Left ventricle myocardium inferior (tissue), 1 donor: ENCODE measurements at regions not wholly inside any gene's neighbourhood (a gene's known extent, or its start where the extent isn't known, plus 50 kb on each side); places are given as distances from the start of the nearest gene placed in this dataset.

Experiments
- DNase-seq: peaks from one replicate; pipeline ENCODE4 v3.0.0-alpha.2; 2020
- H3K27ac ChIP-seq: fragments of 200-600 bp; replicated peaks from 2 replicates; pipeline ENCODE4 v1.8.0; 2021
- H3K27me3 ChIP-seq: fragments of 200-600 bp; 2 replicates; pipeline ENCODE4 v1.8.0; 2021; ENCODE audit warnings: low read depth
- H3K36me3 ChIP-seq: fragments of 200-600 bp; 2 replicates; pipeline ENCODE4 v1.8.0; 2021
- H3K4me1 ChIP-seq: fragments of 200-600 bp; 2 replicates; pipeline ENCODE4 v1.8.0; 2021
- H3K4me3 ChIP-seq: fragments of 200-600 bp; 2 replicates; pipeline ENCODE4 v1.8.0; 2021; ENCODE audit warnings: mild to moderate bottlenecking, moderate library complexity
- H3K9me3 ChIP-seq: fragments of 200-600 bp; replicated peaks from 2 replicates; pipeline ENCODE4 v1.8.0; 2021
- intact Hi-C: fragments of 100-400 bp; cut with micrococcal nuclease; formaldehyde crosslinking; loops from one replicate; pipeline ENCODE4 v1.11.0; 2022
- TF ChIP-seq, protein P1 (sequence below): fragments of 200-600 bp; IDR thresholded peaks from 2 replicates; pipeline ENCODE4 v1.8.0; 2021; ENCODE audit warnings: antibody characterized with exemption, mild to moderate bottlenecking, borderline replicate concordance
- donor health status: DM: no; HTN: yes; CAD: no; lungs with severe emphysema.

DNA sequence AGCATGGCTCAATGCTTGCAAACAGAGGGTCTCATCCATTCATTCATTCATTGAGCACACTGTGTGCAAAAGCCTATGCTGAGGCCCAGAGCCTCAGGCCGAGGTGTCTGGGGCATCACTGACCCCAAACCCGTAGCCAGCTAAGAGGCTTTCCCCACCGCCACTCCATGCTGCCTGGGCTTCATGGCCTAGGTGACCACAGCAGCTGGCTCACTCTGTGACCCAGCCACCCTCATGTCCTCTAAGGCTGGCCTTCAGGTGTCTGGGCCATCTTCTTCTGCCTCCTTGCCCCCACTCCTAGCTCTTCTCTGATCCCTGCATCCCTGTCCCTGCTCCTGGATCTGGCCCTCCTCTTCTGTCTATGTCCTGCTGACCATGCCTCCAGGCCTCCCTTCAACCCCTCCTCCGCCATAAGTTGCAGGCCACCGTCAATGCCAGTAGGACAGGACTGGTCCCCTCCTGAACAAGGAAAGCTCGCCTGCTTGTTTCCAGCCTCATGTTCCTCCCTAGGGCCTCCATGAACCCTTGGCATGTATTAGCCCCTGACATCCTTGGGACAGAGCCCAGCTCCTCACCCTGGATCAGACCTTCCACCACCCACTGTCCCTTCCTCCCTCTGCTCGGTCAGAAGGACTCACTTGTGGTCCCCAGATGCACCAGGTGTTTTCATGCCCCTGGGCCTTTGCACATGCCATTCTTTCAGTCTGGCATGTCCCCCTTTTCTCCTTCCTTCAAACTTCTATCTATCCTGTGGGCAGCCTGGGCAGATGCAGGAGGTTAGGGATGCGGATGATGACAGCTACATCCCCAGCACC, 92.8 kb downstream of the MYEOV start:
- TF ChIP-seq, protein P1, sequence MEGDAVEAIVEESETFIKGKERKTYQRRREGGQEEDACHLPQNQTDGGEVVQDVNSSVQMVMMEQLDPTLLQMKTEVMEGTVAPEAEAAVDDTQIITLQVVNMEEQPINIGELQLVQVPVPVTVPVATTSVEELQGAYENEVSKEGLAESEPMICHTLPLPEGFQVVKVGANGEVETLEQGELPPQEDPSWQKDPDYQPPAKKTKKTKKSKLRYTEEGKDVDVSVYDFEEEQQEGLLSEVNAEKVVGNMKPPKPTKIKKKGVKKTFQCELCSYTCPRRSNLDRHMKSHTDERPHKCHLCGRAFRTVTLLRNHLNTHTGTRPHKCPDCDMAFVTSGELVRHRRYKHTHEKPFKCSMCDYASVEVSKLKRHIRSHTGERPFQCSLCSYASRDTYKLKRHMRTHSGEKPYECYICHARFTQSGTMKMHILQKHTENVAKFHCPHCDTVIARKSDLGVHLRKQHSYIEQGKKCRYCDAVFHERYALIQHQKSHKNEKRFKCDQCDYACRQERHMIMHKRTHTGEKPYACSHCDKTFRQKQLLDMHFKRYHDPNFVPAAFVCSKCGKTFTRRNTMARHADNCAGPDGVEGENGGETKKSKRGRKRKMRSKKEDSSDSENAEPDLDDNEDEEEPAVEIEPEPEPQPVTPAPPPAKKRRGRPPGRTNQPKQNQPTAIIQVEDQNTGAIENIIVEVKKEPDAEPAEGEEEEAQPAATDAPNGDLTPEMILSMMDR = no peak
- Histone ChIP-seq H3K27ac (no peak overlapping the region), H3K4me1 (peaks cover 2% of the 10 kb centered on the region), H3K9me3 (peaks cover 26% of the 10 kb centered on the region), H3K36me3 (no peaks in the 10 kb centered on the region), H3K4me3 (no peak overlapping the region), H3K27me3 (no peaks in the 10 kb centered on the region)
- DNase-seq = no peak
- intact Hi-C loops = no loop called here

DNA sequence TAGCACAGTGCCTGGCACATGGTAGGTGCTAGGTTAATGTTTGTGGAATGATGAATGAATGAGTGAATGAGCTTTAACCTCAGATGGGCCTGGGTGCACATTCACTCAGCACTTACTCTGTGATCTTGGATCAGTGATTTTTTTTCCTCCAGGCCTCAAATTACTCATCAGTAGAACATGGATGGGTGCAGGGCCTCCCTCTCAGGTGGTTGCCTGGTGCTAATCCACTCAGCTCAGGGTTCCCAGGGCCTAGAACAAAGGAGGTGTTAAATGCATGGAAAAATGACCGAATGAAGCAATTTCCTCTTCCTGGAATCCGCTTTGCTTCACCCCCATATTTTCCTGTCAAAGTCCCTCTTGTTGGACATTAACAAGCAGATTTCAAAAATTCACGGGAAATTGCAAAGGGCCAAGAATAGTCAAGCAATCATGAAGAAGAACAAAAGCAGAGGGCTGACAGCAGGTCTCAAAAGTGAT, 93.5 kb downstream of the MYEOV start:
- no peak for DNase-seq
- peaks cover 26% of the 10 kb centered on the region for H3K9me3 ChIP-seq
- H3K4me3 ChIP-seq = no peak overlapping the region
- TF ChIP-seq, protein P1 = no peak
- no peaks in the 10 kb centered on the region for H3K4me1 ChIP-seq
- intact Hi-C loops = no loop called here
- H3K27ac ChIP-seq = no peak overlapping the region
- peaks cover under 1% of the 10 kb centered on the region for H3K27me3 ChIP-seq
- H3K36me3 ChIP-seq = no peaks in the 10 kb centered on the region

DNA sequence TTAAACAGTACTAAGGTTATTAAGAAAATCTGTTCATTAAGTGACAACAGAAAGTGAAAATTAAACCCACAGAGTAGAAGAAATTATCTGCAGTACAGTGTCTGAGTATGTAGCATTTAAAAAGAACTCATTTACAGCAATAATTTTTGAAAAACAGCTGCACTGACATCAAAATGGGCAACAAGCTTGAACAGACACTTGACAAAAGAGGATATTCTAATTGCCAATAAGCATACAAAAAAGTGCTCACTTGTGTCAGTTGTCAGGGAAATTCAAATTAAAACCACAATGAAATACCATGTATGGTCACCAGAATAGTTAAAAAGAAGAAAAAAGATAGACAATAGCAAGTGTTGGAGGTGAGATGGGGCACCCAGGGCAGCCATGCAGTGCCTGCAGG, 93.3 kb upstream of the LINC01488 start:
- Histone ChIP-seq H3K4me3 (no peak overlapping the region), H3K27me3 (peaks cover 5% of the 10 kb centered on the region), H3K4me1 (no peaks in the 10 kb centered on the region), H3K27ac (no peak overlapping the region), H3K36me3 (no peaks in the 10 kb centered on the region), H3K9me3 (peaks cover 26% of the 10 kb centered on the region)
- no peak for DNase-seq
- TF ChIP-seq, protein P1 = no peak
- intact Hi-C loops = no loop called here

DNA sequence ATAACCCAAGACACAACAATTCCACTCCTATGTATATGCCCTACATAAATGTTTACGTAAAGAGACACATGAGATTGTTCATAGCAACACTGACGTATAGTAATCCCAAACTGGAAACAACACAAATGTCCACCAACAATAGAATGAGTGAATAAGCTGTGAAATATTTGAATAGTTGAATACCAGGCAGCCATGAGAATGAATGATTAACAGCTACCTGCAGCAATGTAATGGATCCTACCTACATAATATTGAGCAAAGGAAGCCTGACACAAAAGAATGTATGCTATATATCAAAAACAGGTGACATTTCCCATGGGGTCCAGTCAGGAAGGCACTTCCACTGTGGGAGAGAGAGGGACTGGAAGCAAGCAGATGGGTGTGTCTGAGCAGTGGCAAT, 92.8 kb upstream of the LINC01488 start:
- Histone ChIP-seq H3K27ac (no peak overlapping the region), H3K4me3 (no peak overlapping the region), H3K9me3 (peaks cover 26% of the 10 kb centered on the region), H3K4me1 (no peaks in the 10 kb centered on the region), H3K36me3 (no peaks in the 10 kb centered on the region), H3K27me3 (peaks cover 5% of the 10 kb centered on the region)
- intact Hi-C loops = no loop called here
- DNase-seq = no peak
- TF ChIP-seq, protein P1 = no peak

- TF ChIP-seq, protein P1 = no peak
- no peak for DNase-seq
- Histone ChIP-seq H3K27ac (no peak overlapping the region), H3K27me3 (peaks cover 5% of the 10 kb centered on the region), H3K9me3 (peaks cover 26% of the 10 kb centered on the region), H3K4me3 (no peak overlapping the region), H3K36me3 (no peaks in the 10 kb centered on the region), H3K4me1 (no peaks in the 10 kb centered on the region)
- intact Hi-C loops = no loop called here
Measured at GRCh38 chr11:69390561-69390960, 90.9 kb upstream of the LINC01488 start.
